ENCODE measurements at regions not wholly inside any gene's neighbourhood (a gene's known extent, or its start where the extent isn't known, plus 50 kb on each side); places are given as distances from the start of the nearest gene placed in this dataset.
A peak's percentile ranks its signal among the peaks of the same experiment; 100 is the strongest.
"Not testable (repeated sequence)": the region's sequence is repeated elsewhere in the genome, so short reads cannot be mapped to it uniquely, and the experiment has no call there.

GRCh38 chr12:13404631-13405473 lies 208.3 kb downstream of the EMP1 start:
- Histone ChIP-seq H3K4me1 (no peaks in the 10 kb centered on the region), H3K4me3 (no peak overlapping the region), H3K27me3 (ENCODE audit: insufficient read depth in 3 of 3, low read length in 2 of 3) (peaks cover 0 to 3% (median 0%) of the 10 kb centered on the region in 3 donors), H3K9me3 (no peaks in the 10 kb centered on the region), H3K27ac (no peak overlapping the region), H3K36me3 (ENCODE audit: insufficient read depth in 1 of 2, low read depth in 1 of 2) (peaks cover 0 to 4% of the 10 kb centered on the region in 2 donors)
- ATAC-seq (no peak), DNase-seq (no peak)
- 36 to 43% (median 38%) methylated on average over 13 of the region's 13 CpGs for WGBS, 3 donors
- intact Hi-C loops (cut with DNase I) = no loop called here
- TF ChIP-seq CTCF (IDR thresholded peaks at IDR 0.05) = no peak

DNA sequence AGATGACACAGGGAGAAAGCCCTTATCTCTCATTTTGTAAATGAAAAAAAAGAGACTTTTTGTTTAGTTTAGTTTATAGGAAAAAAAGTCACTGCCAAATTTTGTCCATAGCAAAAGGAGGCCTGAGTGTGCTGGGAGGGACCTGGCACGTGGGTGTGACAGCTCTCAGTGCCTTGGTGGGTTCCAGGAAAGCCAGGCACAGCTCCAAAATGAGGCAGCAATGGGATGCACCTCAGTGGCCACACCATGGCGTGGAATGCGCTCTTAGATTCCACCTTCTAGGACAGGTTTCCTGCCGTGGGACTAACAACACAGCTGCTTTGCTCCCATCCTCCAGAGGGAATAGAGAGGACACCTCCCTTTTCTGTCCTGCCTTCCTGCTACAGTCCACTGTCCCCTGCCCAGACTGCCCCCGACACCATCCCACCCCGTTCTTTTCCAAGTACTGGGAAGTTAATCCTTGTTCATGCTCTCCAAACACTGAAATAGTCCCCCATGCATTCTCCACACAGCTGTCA lies 207.6 kb downstream of the EMP1 start:
- intact Hi-C loops (cut with DNase I) = no loop called here
- H3K4me3 ChIP-seq = no peak overlapping the region
- H3K4me1 ChIP-seq = no peaks in the 10 kb centered on the region
- ATAC-seq = no peak
- no peak for DNase-seq
- peaks cover 0 to 4% of the 10 kb centered on the region in 2 donors for H3K36me3 ChIP-seq (ENCODE audit: insufficient read depth in 1 of 2, low read depth in 1 of 2)
- H3K27me3 ChIP-seq (ENCODE audit: insufficient read depth in 3 of 3, low read length in 2 of 3) = peaks cover 0 to 3% (median 0%) of the 10 kb centered on the region in 3 donors
- no peaks in the 10 kb centered on the region for H3K9me3 ChIP-seq
- WGBS, 3 donors = 29 to 35% (median 34%) methylated on average over 6 of the region's 6 CpGs
- H3K27ac ChIP-seq = no peak overlapping the region
- no peak for TF ChIP-seq CTCF (IDR thresholded peaks at IDR 0.05)

DNA sequence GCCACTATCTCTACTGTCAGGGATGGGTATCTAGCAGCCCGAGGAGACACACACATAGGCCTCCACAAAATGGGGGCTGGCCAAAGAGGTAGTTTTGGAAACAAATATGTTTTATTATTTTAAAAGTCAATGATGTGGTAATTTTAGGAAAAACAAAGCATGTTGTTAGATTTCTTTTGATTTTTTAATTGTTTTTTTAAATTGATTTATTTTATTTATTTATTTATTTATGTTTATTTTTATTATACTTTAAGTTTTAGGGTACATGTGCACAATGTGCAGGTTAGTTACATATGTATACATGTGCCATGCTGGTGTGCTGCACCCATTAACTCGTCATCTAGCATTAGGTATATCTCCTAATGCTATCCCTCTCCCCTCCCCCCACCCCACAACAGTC lies 194.8 kb downstream of the EMP1 start:
- H3K4me3 ChIP-seq; DNase-seq; H3K27me3 ChIP-seq (ENCODE audit: insufficient read depth in 3 of 3, low read length in 2 of 3); intact Hi-C loops (cut with DNase I); H3K36me3 ChIP-seq (ENCODE audit: insufficient read depth in 1 of 2, low read depth in 1 of 2); ATAC-seq; H3K27ac ChIP-seq; H3K9me3 ChIP-seq: not testable (repeated sequence)
- H3K4me1 ChIP-seq = peaks cover 14% of the 10 kb centered on the region
- WGBS, 3 donors = 83 to 93% (median 88%) methylated on average over 2 of the region's 2 CpGs

DNA sequence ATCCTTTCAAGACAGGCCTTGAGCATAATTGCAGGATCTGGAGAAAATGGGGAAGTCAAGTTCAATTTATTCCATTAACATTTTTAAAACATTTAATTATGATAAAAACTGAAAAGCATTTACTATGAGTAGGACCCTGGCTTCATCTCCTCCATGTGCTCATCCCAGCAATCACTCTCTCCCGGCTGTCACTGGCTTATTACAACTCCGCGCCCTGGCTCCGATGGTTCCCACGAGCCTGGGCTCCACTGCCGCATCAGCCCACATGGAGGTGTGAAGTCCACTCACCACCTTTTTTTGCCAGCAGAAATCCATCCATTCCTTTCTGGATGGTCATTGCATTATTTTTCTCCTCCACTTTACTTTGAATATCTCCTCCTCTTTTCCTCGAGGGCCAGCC lies 194.4 kb downstream of the EMP1 start:
- Histone ChIP-seq H3K4me3 (no peak overlapping the region), H3K9me3 (no peaks in the 10 kb centered on the region), H3K4me1 (peaks cover 14% of the 10 kb centered on the region), H3K27ac (peak overlapping the region; percentile 7), H3K36me3 (ENCODE audit: insufficient read depth in 1 of 2, low read depth in 1 of 2) (no peaks in the 10 kb centered on the region), H3K27me3 (ENCODE audit: insufficient read depth in 3 of 3, low read length in 2 of 3) (no peaks in the 10 kb centered on the region)
- DNase-seq (no peak), ATAC-seq (no peak)
- TF ChIP-seq CTCF (IDR thresholded peaks at IDR 0.05) = no peak
- 33 to 53% (median 35%) methylated on average over 7 of the region's 7 CpGs for WGBS, 3 donors
- intact Hi-C loops (cut with DNase I) = no loop called here

DNA sequence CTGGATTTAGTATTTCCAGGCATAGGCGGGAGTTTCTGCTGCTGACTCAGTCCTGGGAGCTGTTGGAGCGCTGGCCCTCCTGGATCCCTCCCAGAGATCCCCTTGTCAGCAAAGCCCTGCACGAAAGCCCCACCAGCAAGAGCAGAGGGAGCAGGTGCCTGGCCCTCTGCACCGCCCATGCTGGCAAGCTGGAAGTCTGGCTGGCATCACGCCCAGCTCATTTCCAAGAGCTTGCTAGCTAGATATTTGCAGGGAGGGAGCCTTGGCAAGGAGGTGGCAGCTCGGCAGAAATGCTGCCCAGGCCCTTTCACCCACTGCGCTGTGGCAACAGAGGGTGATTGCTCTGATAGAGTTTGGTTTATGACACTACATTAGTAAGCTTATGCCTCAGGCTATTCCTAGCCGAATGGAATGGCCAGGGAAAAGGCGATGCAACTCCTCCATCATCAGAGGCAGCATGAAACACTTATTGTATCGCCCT lies 193.9 kb downstream of the EMP1 start:
- no peak for TF ChIP-seq CTCF (IDR thresholded peaks at IDR 0.05)
- 16 to 22% (median 17%) methylated on average over 10 of the region's 10 CpGs for WGBS, 3 donors
- intact Hi-C loops (cut with DNase I) = no loop called here
- H3K27me3 ChIP-seq (ENCODE audit: insufficient read depth in 3 of 3, low read length in 2 of 3) = no peaks in the 10 kb centered on the region
- peak; percentile 99 to 100 (median 100) for ATAC-seq
- no peak overlapping the region for H3K4me3 ChIP-seq
- H3K36me3 ChIP-seq (ENCODE audit: insufficient read depth in 1 of 2, low read depth in 1 of 2) = no peaks in the 10 kb centered on the region
- peak; percentile 87 to 92 for DNase-seq
- peak overlapping the region; percentile 20 for H3K27ac ChIP-seq
- H3K9me3 ChIP-seq = no peaks in the 10 kb centered on the region
- H3K4me1 ChIP-seq = peaks cover 14% of the 10 kb centered on the region
